SK-N-MC (cell line): ENCODE measurements at regions not wholly inside any gene's neighbourhood (a gene's known extent, or its start where the extent isn't known, plus 50 kb on each side); places are given as distances from the start of the nearest gene placed in this dataset.

Experiments used
- EZH2 ChIP-seq: fragments of 200-600 bp; sonication (generic); IDR thresholded peaks from one replicate; pipeline ENCODE4 v1.6.1; 2017; ENCODE audit warnings: antibody characterized with exemption
- POLR2AphosphoS5 ChIP-seq: IDR thresholded peaks from 2 replicates; pipeline ENCODE4 v1.6.1; 2012; ENCODE audit warnings: mild to moderate bottlenecking, low read depth, low read length, borderline replicate concordance

DNA sequence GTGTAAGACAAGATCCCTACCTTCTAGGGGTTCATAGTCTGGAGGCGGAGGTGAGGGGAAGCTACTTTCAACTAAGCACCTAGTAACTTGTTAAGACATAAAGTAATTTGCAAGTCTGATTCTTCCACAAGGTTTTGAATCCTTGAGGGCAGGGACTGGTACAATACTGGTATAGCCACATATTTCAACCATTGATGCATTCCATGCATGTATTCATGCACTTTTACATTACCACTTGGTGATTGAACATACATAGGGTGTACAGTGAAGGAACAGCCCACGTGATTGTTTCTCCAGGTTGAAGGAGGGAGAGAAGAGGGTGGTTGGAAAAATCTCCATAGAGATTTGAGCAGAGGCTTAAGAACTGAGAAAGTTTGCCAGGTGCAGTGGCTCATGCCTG is 62.0 kb upstream of the PAX6 start:
- TF ChIP-seq EZH2 (no peak), POLR2AphosphoS5 (no peak)
